ENCODE measurements at regions not wholly inside any gene's neighbourhood (a gene's known extent, or its start where the extent isn't known, plus 50 kb on each side); places are given as distances from the start of the nearest gene placed in this dataset.

DNA sequence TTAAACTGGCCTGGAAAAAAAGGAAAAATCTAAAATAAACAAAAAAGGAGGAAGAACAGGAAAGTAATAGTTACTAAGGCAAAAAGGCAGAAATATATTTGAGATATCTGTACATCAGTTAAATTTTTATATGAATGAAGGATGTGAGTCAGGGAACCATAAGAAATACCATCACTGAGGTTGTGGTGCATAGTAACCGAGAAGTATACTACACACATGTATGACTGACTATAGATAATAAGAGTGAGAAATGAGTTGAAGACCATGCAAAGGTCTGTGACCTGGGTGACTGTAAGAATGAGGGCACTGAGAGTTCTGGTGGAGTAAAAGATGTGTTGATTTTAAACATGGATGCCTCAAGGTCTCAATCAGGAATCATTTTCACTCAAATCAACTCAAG, 220.6 kb upstream of the FAM241A start:
- Histone ChIP-seq H3K4me3 (ENCODE audit: low read depth, low read length, poor library complexity, severe bottlenecking) (no peak overlapping the region), H4K20me1 (ENCODE audit: insufficient read depth, low read length) (no peaks in the 10 kb centered on the region), H3K79me2 (ENCODE audit: insufficient read depth, low read depth, low read length) (no peaks in the 10 kb centered on the region), H2AFZ (ENCODE audit: low read length) (no peak overlapping the region), H3K27ac (ENCODE audit: low read depth, low read length, poor library complexity, severe bottlenecking) (no peak overlapping the region), H3K9me3 (ENCODE audit: low read length) (no peaks in the 10 kb centered on the region), H3K9me2 (ENCODE audit: insufficient read depth, low read length) (no peaks in the 10 kb centered on the region), H3K4me1 (ENCODE audit: insufficient read depth, low read length, poor library complexity, severe bottlenecking) (no peaks in the 10 kb centered on the region), H3K36me3 (ENCODE audit: insufficient read depth, low read length) (no peaks in the 10 kb centered on the region), H3K4me2 (ENCODE audit: low read length) (no peak overlapping the region)
- DNase-seq (ENCODE audit: low spot score) = no peak
- TF ChIP-seq, protein P1, sequence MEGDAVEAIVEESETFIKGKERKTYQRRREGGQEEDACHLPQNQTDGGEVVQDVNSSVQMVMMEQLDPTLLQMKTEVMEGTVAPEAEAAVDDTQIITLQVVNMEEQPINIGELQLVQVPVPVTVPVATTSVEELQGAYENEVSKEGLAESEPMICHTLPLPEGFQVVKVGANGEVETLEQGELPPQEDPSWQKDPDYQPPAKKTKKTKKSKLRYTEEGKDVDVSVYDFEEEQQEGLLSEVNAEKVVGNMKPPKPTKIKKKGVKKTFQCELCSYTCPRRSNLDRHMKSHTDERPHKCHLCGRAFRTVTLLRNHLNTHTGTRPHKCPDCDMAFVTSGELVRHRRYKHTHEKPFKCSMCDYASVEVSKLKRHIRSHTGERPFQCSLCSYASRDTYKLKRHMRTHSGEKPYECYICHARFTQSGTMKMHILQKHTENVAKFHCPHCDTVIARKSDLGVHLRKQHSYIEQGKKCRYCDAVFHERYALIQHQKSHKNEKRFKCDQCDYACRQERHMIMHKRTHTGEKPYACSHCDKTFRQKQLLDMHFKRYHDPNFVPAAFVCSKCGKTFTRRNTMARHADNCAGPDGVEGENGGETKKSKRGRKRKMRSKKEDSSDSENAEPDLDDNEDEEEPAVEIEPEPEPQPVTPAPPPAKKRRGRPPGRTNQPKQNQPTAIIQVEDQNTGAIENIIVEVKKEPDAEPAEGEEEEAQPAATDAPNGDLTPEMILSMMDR (conservative IDR thresholded peaks at IDR 0.05; ENCODE audit: low read length) = no peak
- TF ChIP-seq EZH2phosphoT487 (IDR thresholded peaks at IDR 0.05; ENCODE audit: borderline replicate concordance, low read depth, low read length) = no peak
- ChIA-PET POLR2A (no interaction called here), CTCF (ENCODE audit: unreplicated experiment) (no interaction called here)
- intact Hi-C loops (cut with micrococcal nuclease; ENCODE audit: unreplicated experiment) = no loop called here
- BruUV-seq (replicated peaks) = no TSS peak

DNA sequence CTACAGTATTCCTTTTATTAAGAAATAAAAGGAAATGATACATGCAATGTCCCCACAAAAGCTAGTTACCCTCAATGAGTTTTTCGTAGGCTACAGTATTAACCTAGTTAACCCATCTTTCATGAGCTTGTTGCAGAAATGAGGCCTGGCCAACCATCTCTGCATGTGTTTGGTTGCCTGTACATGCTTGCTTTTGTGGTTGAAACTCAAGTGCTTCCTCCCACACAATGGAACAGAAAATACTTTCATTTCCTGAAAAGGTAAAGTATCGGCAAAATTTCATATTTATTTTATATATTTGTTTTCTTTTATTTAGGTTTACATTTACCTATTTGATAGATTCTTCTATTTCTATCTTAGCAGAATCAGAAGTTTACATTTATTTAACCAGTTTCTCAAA, 214.6 kb upstream of the FAM241A start:
- no peaks in the 10 kb centered on the region for H3K79me2 ChIP-seq (ENCODE audit: insufficient read depth, low read depth, low read length)
- POLR2A ChIA-PET = interaction anchor here (1.1 kb wide), 1 partner anchor 22 kb away, joined by 3 read pairs; no protein-coding TSS in a partner anchor
- H4K20me1 ChIP-seq (ENCODE audit: insufficient read depth, low read length) = no peaks in the 10 kb centered on the region
- CTCF ChIA-PET (ENCODE audit: unreplicated experiment) = no interaction called here
- no peaks in the 10 kb centered on the region for H3K9me3 ChIP-seq (ENCODE audit: low read length)
- DNase-seq (ENCODE audit: low spot score) = no peak
- H3K4me2 ChIP-seq (ENCODE audit: low read length) = no peak overlapping the region
- H3K36me3 ChIP-seq (ENCODE audit: insufficient read depth, low read length) = no peaks in the 10 kb centered on the region
- H3K9me2 ChIP-seq (ENCODE audit: insufficient read depth, low read length) = no peaks in the 10 kb centered on the region
- intact Hi-C loops (cut with micrococcal nuclease; ENCODE audit: unreplicated experiment) = no loop called here
- no peaks in the 10 kb centered on the region for H3K4me1 ChIP-seq (ENCODE audit: insufficient read depth, low read length, poor library complexity, severe bottlenecking)
- H3K4me3 ChIP-seq (ENCODE audit: low read depth, low read length, poor library complexity, severe bottlenecking) = no peak overlapping the region
- no peak overlapping the region for H2AFZ ChIP-seq (ENCODE audit: low read length)
- H3K27ac ChIP-seq (ENCODE audit: low read depth, low read length, poor library complexity, severe bottlenecking) = no peak overlapping the region
- no TSS peak for BruUV-seq (replicated peaks)
- TF ChIP-seq EZH2phosphoT487 (IDR thresholded peaks at IDR 0.05; ENCODE audit: borderline replicate concordance, low read depth, low read length) = no peak
- TF ChIP-seq, protein P1 (conservative IDR thresholded peaks at IDR 0.05; ENCODE audit: low read length) = no peak

GRCh38 chr4:111933703-111934102, 211.6 kb upstream of the FAM241A start:
- TF ChIP-seq, protein P1 (conservative IDR thresholded peaks at IDR 0.05; ENCODE audit: low read length) = no peak
- TF ChIP-seq EZH2phosphoT487 (IDR thresholded peaks at IDR 0.05; ENCODE audit: borderline replicate concordance, low read depth, low read length) = no peak
- Histone ChIP-seq H3K36me3 (ENCODE audit: insufficient read depth, low read length) (no peaks in the 10 kb centered on the region), H3K9me3 (ENCODE audit: low read length) (no peaks in the 10 kb centered on the region), H3K27ac (ENCODE audit: low read depth, low read length, poor library complexity, severe bottlenecking) (no peak overlapping the region), H3K4me2 (ENCODE audit: low read length) (no peak overlapping the region), H3K4me1 (ENCODE audit: insufficient read depth, low read length, poor library complexity, severe bottlenecking) (no peaks in the 10 kb centered on the region), H4K20me1 (ENCODE audit: insufficient read depth, low read length) (no peaks in the 10 kb centered on the region), H3K4me3 (ENCODE audit: low read depth, low read length, poor library complexity, severe bottlenecking) (no peak overlapping the region), H3K9me2 (ENCODE audit: insufficient read depth, low read length) (no peaks in the 10 kb centered on the region), H2AFZ (ENCODE audit: low read length) (no peak overlapping the region), H3K79me2 (ENCODE audit: insufficient read depth, low read depth, low read length) (no peaks in the 10 kb centered on the region)
- intact Hi-C loops (cut with micrococcal nuclease; ENCODE audit: unreplicated experiment) = no loop called here
- CTCF ChIA-PET (ENCODE audit: unreplicated experiment) = no interaction called here
- DNase-seq (ENCODE audit: low spot score) = no peak
- BruUV-seq (replicated peaks) = no TSS peak
- POLR2A ChIA-PET = interaction anchor here (0.7 kb wide), 1 partner anchor 1006 kb away, joined by 3 read pairs; no protein-coding TSS in a partner anchor

Measured in OCI-LY7 (cell line).